Naive thymus-derived CD8-positive, alpha-beta T cell (primary cell): ENCODE measurements at regions not wholly inside any gene's neighbourhood (a gene's known extent, or its start where the extent isn't known, plus 50 kb on each side); places are given as distances from the start of the nearest gene placed in this dataset.

Source experiments
- ATAC-seq, 2 donors: fragments of 150-1000 bp; cut with Tn5 transposase in 1 of 2; sonication (Bioruptor Pico), chemical (Tn5 transposase) in 1 of 2; 1 replicate in 1 of 2; 2 replicates in 1 of 2; pipeline ENCODE4 v1.10.0; 2021; ENCODE audit warnings: mild to moderate bottlenecking in 2 of 2, moderate library complexity in 2 of 2
- POLR2A ChIA-PET: fragments of 350-600 bp; sonication (Branson Sonifier 250); formaldehyde crosslinking; loops from one replicate; lab custom pipeline; 2021; ENCODE audit warnings: antibody characterized with exemption; lab: Charles Lee
- DNase-seq, 10 donors: peaks; one replicate each; pipeline versions ENCODE4 v3.0.0 to v3.0.0-alpha.2; 2020 to 2022
- H3K27ac Mint-ChIP-seq, 10 donors: one replicate each; pipeline ENCODE4 v1.8.0; 2020 to 2022; ENCODE audit warnings: mild to moderate bottlenecking in 10 of 10, mixed read lengths in 10 of 10, moderate library complexity in 4 of 10, inconsistent platforms in 1 of 10
- H3K27me3 Mint-ChIP-seq, 5 donors: one replicate each; pipeline ENCODE4 v1.8.0; 2021 to 2022; ENCODE audit warnings: mixed read lengths in 5 of 5
- H3K36me3 Mint-ChIP-seq, 3 donors: one replicate each; pipeline ENCODE4 v1.8.0; 2020 to 2022; ENCODE audit warnings: mixed read lengths in 3 of 3, mild to moderate bottlenecking in 2 of 3, inconsistent platforms in 1 of 3
- H3K4me1 Mint-ChIP-seq, 4 donors: one replicate each; pipeline ENCODE4 v1.8.0; 2021 to 2022; ENCODE audit warnings: mixed read lengths in 4 of 4
- H3K4me3 Mint-ChIP-seq, 10 donors: one replicate each; pipeline ENCODE4 v1.8.0; 2020 to 2022; ENCODE audit warnings: mild to moderate bottlenecking in 10 of 10, mixed read lengths in 10 of 10, moderate library complexity in 6 of 10, inconsistent platforms in 1 of 10
- H3K9me3 Mint-ChIP-seq, 9 donors: one replicate each; pipeline ENCODE4 v1.8.0; 2020 to 2022; ENCODE audit warnings: mixed read lengths in 9 of 9, mild to moderate bottlenecking in 3 of 9, inconsistent platforms in 1 of 9, moderate library complexity in 1 of 9

DNA sequence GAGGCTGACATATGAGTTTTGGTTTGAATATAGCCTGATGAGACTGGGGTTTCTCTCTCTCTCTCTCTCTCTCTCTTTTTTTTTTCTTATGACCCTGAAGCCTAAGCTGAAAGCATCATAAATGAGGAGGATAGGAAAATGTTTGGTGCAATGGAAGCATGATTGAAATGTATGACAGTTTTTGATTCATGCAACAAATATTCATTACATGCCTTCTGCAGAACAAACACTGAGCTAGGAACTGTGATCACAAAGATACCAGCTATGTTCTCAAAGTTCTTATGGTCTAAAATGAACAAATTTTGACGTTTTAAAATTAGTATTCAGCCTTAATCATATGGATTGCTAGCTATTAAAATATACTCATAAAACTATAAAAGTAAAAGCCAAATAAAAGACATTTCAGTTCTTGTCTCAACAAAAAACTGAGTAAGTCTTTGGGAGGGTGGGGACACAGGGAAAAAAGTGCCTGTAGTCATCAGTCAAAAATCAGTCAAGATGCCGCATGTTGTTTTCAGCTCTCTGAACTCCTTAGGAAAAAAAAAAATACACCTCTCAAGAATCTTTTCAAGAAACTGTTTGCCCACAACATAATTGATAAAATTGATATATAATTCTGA, 57.2 kb downstream of the NKX6-1 start:
- DNase-seq (no peak), ATAC-seq (no peak)
- Mint-ChIP-seq H3K9me3 (no peaks in the 10 kb centered on the region), H3K36me3 (no peaks in the 10 kb centered on the region), H3K27me3 (peaks cover 4 to 48% (median 7%) of the 10 kb centered on the region in 5 donors), H3K4me1 (no peaks in the 10 kb centered on the region), H3K27ac (no peak overlapping the region), H3K4me3 (no peak overlapping the region)
- POLR2A ChIA-PET: no interaction called here

DNA sequence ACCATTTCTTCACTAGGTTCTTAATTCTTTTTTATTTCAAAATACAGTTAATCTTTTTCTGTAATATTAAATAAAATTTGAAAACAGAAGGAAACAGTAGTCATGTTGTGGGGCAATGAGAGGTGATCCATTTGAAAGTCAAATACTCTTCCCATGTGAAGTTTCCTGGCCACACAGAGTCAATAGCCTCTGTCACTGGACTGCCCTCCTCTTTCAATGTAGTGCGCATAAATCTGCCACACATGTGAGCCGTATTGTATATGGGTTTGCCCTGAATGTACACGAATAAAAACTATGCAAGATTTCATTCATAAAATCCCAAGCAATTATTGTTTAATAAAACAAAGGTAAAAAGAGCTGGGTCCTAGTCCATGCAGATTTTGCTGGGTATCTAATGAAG, 59.1 kb downstream of the NKX6-1 start:
- Mint-ChIP-seq H3K9me3 (peaks cover 0 to 2% (median 0%) of the 10 kb centered on the region in 9 donors), H3K27ac (no peak overlapping the region), H3K4me3 (no peak overlapping the region), H3K36me3 (no peaks in the 10 kb centered on the region), H3K27me3 (peaks cover 2 to 34% (median 6%) of the 10 kb centered on the region in 5 donors), H3K4me1 (no peaks in the 10 kb centered on the region)
- no peak for DNase-seq
- POLR2A ChIA-PET: no interaction called here
- ATAC-seq: no peak

DNA sequence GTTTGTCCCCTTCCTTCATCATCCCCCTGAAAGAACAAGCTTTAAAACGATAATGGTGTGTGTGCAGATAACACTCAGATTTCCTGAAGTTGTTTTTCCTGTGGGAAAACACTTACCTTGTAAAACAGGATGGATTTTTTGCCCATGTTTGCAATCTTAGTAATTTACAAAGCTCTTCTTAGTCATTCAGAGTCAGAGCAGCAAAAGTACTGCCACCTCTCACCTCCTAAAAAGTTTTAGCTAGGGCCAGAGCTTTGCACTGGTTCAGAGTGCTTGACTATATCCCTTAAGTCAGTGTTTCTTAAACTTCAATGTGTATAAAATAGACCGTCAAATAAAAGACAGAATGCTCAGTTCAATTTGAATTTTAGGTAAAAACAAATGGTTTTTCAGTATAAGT, 62.3 kb downstream of the NKX6-1 start:
- ATAC-seq (no peak), DNase-seq (no peak)
- Mint-ChIP-seq H3K4me1 (peaks cover 0 to 3% (median 0%) of the 10 kb centered on the region in 4 donors), H3K9me3 (peaks cover 0 to 3% (median 0%) of the 10 kb centered on the region in 9 donors), H3K27ac (no peak overlapping the region), H3K36me3 (no peaks in the 10 kb centered on the region), H3K4me3 (no peak overlapping the region), H3K27me3 (peaks cover 0 to 28% (median 8%) of the 10 kb centered on the region in 5 donors)
- POLR2A ChIA-PET: no interaction called here

DNA sequence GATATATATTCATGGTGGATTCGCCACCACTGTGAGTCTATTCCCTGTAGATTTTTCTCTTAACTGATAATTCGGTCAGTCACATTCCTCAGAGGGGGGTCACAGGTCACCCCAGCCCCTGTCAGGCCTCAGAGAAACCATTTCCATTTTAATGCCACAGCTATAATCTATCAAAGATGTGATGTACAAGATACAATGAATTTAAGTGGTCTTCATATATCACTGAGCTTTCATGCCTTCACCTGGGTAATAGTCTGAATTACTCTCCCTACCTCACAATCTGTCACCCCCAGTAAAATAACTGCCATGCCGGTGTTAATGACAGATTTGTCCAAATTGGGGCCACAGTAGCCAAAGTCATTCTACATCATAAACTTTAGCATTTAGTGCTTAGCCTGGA, 64.7 kb downstream of the NKX6-1 start:
- Mint-ChIP-seq H3K36me3 (no peaks in the 10 kb centered on the region), H3K27me3 (peaks cover 0 to 25% (median 7%) of the 10 kb centered on the region in 5 donors), H3K9me3 (peaks cover 0 to 3% (median 0%) of the 10 kb centered on the region in 9 donors), H3K4me1 (peaks cover 0 to 3% (median 0%) of the 10 kb centered on the region in 4 donors), H3K27ac (no peak overlapping the region), H3K4me3 (no peak overlapping the region)
- no peak for DNase-seq
- ATAC-seq: no peak
- POLR2A ChIA-PET: no interaction called here

DNA sequence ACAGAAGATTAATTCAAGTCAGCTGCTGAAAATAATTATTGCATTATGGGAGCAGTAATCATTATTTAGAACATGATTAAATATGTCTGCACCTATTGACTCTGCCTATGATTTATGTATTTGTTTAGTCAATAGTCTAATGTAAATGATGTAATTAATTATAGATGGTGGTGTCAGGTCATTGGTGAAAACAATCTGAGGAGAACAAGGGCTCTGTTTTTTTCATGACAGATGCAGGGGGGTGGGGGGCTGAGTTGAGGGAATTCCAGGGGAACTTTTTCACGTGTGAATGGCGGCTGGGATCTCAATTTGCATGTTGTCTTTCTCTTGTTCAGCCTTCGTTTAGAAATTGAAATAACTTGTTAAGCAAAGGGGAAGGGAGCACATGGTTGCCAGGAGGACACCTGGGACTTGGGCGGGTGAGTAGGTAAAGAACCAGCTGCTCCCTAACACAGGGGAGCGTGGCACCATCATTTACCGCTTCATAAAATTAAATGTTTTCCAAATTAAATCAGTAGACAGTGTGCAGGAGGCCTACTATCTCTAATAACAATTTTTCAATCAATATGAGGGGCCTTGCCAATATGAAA, 65.4 kb downstream of the NKX6-1 start:
- no peaks in the 10 kb centered on the region for H3K36me3 Mint-ChIP-seq
- no peak for ATAC-seq
- POLR2A ChIA-PET: no interaction called here

DNA sequence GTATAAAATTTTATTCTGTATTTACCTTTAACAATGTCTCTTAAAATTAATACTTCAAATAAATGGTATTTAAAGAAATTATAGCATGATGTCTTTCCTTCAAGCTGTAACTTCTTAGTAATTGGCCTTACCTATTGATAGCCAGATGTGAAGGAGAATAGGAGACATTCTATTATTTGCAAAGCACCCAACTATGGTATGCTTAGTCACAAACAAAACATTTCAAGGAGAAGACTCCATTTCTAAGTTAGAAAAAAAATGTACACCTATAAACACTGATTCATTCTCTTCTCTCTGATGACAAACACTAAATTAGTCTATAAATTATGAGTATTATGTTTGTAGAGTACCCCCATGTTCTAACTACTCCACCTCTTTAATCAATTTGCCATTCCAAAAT, 66.4 kb downstream of the NKX6-1 start:
- H3K27ac Mint-ChIP-seq: no peak overlapping the region
- peaks cover 0 to 3% (median 0%) of the 10 kb centered on the region in 9 donors for H3K9me3 Mint-ChIP-seq
- POLR2A ChIA-PET: no interaction called here
- H3K4me1 Mint-ChIP-seq: peaks cover 0 to 3% (median 0%) of the 10 kb centered on the region in 4 donors
- no peak for DNase-seq
- H3K27me3 Mint-ChIP-seq: peaks cover 0 to 17% (median 2%) of the 10 kb centered on the region in 5 donors
- ATAC-seq: no peak
- no peak overlapping the region for H3K4me3 Mint-ChIP-seq
- H3K36me3 Mint-ChIP-seq: no peaks in the 10 kb centered on the region

More for the DNA sequence above, 65.4 kb downstream of the NKX6-1 start:
- peaks cover 0 to 3% (median 0%) of the 10 kb centered on the region in 4 donors for H3K4me1 Mint-ChIP-seq
- no peak overlapping the region for H3K27ac Mint-ChIP-seq
- H3K9me3 Mint-ChIP-seq: peaks cover 0 to 3% (median 0%) of the 10 kb centered on the region in 9 donors
- no peak overlapping the region for H3K4me3 Mint-ChIP-seq
- H3K27me3 Mint-ChIP-seq: peaks cover 0 to 24% (median 7%) of the 10 kb centered on the region in 5 donors
- no peak for DNase-seq

DNA sequence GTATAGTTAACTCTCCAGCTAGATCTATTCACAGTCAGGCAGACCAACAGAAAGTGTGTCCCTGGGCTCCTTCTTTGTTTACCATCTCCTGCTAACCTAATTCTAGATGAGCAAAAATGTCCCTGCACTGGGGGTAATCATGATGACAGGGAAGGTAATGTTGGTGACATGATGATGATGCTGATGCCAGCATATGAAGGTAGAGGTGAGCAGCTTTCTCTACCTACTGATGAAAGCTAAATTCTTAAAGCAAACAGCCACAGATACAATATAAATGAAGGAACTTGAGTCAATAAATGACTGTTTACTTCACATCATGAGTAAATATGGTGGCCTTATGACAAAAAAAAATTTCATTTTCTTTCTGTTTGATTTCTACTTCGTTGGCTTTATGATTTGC, 78.5 kb downstream of the NKX6-1 start:
- Mint-ChIP-seq H3K4me1 (no peaks in the 10 kb centered on the region), H3K36me3 (no peaks in the 10 kb centered on the region), H3K9me3 (peaks cover 0 to 17% (median 9%) of the 10 kb centered on the region in 9 donors), H3K27ac (no peak overlapping the region), H3K27me3 (peaks cover 2 to 24% (median 5%) of the 10 kb centered on the region in 5 donors), H3K4me3 (no peak overlapping the region)
- ATAC-seq: no peak
- DNase-seq: no peak
- POLR2A ChIA-PET: no interaction called here

DNA sequence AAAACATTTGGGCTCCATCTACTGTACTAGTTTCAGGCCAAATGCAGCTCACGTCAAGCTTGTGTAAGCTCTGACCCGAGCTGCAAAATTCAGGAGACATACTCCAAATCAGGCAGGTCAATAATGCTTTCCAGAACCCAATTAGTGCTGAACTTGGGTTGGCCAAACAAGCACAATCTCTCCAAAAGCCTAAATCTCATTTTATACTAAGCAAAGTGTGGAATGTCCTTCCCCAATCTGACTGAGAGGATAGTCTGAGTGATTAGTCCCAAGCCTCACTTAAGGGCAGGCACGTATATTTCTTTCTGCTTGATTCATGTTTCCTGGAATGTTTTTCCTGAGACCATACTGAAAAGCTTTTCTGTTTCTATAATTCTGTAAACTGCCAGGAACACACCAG, 79.9 kb downstream of the NKX6-1 start:
- no peaks in the 10 kb centered on the region for H3K36me3 Mint-ChIP-seq
- POLR2A ChIA-PET: no interaction called here
- ATAC-seq (no peak), DNase-seq (no peak)
- peaks cover 0 to 12% (median 3%) of the 10 kb centered on the region in 9 donors for H3K9me3 Mint-ChIP-seq
- no peaks in the 10 kb centered on the region for H3K4me1 Mint-ChIP-seq
- H3K27me3 Mint-ChIP-seq: peaks cover 2 to 24% (median 5%) of the 10 kb centered on the region in 5 donors
- no peak overlapping the region for H3K4me3 Mint-ChIP-seq
- no peak overlapping the region for H3K27ac Mint-ChIP-seq

DNA sequence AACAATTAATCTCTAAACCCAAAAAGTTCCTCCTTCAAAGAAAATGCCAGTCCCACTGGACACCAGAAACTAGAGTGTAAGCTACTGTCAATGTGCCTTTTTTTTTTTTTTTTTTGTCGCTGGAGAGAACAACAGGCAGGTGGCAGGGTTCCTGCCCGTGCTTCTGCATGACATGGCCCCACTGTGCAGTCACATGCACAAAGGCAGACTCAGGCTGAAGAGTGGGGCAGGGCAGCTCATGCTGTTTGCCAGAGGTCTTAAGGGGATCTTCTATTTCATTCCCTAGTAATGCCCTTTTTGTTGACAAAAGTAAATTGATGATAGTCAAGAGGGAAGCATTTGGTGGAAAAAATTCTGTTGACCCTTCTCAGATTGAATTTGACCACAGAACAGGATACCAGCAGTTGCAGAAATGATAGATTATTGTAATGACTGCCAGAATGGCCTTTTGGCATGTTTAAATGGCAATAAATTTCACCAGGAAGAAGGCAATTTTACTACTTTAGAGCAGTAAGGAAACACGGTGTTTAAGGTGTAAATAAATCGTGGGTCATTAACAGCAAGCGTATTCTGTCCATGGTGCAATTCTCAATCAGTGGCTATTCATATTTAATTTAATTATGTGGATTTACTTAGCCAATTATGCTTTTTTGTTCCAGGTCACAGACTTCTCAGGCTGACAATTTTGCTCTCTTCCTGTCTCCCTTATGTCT, 80.9 kb downstream of the NKX6-1 start:
- Mint-ChIP-seq H3K36me3 (no peaks in the 10 kb centered on the region), H3K27ac (no peak overlapping the region), H3K4me1 (no peaks in the 10 kb centered on the region), H3K9me3 (peaks cover 0 to 6% (median 3%) of the 10 kb centered on the region in 9 donors), H3K4me3 (no peak overlapping the region), H3K27me3 (peaks cover 2 to 24% (median 5%) of the 10 kb centered on the region in 5 donors)
- POLR2A ChIA-PET: no interaction called here
- DNase-seq (no peak), ATAC-seq (no peak)

DNA sequence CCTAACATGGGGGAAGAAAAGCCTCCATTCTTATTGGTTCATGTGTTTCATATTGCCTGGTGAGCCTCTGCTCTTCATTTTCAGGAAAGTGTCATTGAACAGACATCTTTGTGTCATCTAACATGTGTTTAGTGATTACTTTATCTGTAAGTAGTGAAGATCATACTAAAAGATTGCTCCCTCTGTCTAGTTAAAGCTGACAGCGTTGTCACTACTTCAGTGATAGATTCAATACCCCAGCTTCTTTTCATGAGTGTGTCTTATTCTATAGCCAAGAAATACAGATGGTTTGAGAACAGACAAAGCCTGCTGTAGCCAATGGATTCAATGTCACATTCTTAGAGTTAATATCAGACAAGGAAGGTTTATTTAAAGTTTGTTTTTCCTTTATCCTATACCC, 85.1 kb downstream of the NKX6-1 start:
- Mint-ChIP-seq H3K27ac (no peak overlapping the region), H3K4me1 (no peaks in the 10 kb centered on the region), H3K27me3 (peaks cover 2 to 18% (median 2%) of the 10 kb centered on the region in 5 donors), H3K4me3 (no peak overlapping the region), H3K36me3 (no peaks in the 10 kb centered on the region), H3K9me3 (peaks cover 0 to 3% (median 0%) of the 10 kb centered on the region in 9 donors)
- DNase-seq (no peak), ATAC-seq (no peak)
- POLR2A ChIA-PET: no interaction called here

DNA sequence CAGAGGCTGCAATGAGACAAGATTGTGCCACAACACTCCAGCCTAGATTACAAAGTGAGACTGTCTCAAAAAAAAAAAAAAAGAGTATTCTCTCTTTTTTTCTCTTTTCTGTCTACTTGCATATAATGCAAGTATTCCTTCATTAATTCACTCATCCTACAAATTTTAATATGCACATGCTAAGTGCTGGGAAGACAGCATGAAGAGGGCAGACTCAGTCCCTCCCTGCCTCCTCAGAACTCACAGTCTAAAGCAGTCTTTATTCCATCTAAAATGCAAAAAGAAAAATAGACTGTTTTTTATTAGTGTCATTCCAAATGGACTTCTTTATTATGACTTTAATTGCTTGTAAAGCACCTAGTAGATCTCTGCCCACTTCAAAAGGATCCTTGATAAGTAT, 85.6 kb downstream of the NKX6-1 start:
- no peaks in the 10 kb centered on the region for H3K36me3 Mint-ChIP-seq
- no peak overlapping the region for H3K4me3 Mint-ChIP-seq
- DNase-seq (no peak), ATAC-seq (no peak)
- no peaks in the 10 kb centered on the region for H3K4me1 Mint-ChIP-seq
- H3K27ac Mint-ChIP-seq: no peak overlapping the region
- H3K9me3 Mint-ChIP-seq: peaks cover 0 to 3% (median 0%) of the 10 kb centered on the region in 9 donors
- H3K27me3 Mint-ChIP-seq: peaks cover under 1 to 13% (median 7%) of the 10 kb centered on the region in 5 donors
- POLR2A ChIA-PET: no interaction called here

DNA sequence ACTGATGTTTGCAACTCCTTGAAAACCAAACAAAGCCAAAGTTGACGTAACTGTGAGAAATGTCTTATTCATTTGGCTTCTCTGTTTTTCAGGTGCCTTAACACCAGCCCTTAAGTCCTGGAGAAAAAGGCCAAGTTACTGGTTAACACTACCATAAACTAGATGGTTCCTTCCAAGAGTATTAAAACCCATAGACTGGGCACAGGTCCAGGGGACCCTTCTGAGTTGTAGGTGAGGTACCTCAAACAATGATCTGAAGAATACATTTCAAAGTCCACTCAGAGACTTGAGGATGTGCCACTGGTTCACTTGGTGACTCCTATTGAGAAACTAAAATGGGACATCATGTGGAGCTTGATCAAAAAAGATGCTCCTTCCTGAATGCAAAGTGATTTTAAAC, 87.0 kb downstream of the NKX6-1 start:
- H3K36me3 Mint-ChIP-seq: no peaks in the 10 kb centered on the region
- H3K27ac Mint-ChIP-seq: no peak overlapping the region
- no peaks in the 10 kb centered on the region for H3K9me3 Mint-ChIP-seq
- DNase-seq: no peak
- peaks cover 0 to 18% (median 4%) of the 10 kb centered on the region in 5 donors for H3K27me3 Mint-ChIP-seq
- H3K4me3 Mint-ChIP-seq: no peak overlapping the region
- no peak for ATAC-seq
- POLR2A ChIA-PET: no interaction called here
- H3K4me1 Mint-ChIP-seq: no peaks in the 10 kb centered on the region
